ENCODE measurements at regions not wholly inside any gene's neighbourhood (a gene's known extent, or its start where the extent isn't known, plus 50 kb on each side); places are given as distances from the start of the nearest gene placed in this dataset.

DNA sequence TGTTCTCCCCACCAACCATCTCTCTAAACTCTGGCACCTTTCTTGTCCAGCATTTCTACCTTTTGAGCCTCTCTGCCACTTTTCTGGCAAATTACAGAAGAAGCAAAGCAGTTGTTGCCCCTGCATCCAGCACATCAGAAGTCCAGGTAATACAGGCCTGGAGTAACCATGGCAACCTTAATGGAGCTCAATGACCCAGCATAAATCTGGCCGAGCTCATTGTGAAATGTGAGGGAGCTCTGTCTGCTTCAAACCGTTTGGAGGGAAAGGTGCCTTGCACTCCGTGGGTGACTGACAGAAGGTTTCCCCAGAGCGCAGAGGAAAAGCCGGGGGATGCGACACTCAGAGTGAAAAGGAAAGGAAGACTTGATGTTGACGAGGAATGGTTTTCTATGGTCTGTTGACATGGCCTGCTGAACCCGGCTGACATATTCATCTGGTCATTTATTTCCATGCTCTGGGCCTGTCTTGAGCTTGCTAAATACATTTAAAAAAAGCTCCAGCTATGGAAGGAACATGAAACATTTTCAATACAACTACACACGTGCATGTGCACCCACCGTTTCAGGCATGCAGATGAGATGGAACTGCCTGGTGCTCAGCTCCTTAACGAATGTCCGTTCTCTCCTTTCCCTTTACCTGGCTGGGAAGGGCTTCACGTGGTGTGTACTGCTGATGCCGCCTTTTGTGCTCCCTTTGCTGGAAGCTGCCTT lies 74.9 kb downstream of the ADRA2A start:
- H3K4me3 ChIP-seq, result no peak overlapping the region
- H3K27ac ChIP-seq, result no peak overlapping the region
- DNase-seq (ENCODE audit: low spot score) (no peak), ATAC-seq (ENCODE audit: insufficient number of reproducible peaks, low FRiP score, low read depth) (no peak)
- H3K36me3 ChIP-seq, result no peaks in the 10 kb centered on the region
- TF ChIP-seq, protein P1, sequence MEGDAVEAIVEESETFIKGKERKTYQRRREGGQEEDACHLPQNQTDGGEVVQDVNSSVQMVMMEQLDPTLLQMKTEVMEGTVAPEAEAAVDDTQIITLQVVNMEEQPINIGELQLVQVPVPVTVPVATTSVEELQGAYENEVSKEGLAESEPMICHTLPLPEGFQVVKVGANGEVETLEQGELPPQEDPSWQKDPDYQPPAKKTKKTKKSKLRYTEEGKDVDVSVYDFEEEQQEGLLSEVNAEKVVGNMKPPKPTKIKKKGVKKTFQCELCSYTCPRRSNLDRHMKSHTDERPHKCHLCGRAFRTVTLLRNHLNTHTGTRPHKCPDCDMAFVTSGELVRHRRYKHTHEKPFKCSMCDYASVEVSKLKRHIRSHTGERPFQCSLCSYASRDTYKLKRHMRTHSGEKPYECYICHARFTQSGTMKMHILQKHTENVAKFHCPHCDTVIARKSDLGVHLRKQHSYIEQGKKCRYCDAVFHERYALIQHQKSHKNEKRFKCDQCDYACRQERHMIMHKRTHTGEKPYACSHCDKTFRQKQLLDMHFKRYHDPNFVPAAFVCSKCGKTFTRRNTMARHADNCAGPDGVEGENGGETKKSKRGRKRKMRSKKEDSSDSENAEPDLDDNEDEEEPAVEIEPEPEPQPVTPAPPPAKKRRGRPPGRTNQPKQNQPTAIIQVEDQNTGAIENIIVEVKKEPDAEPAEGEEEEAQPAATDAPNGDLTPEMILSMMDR (IDR thresholded peaks at IDR 0.05), result no peak
- no peaks in the 10 kb centered on the region for H3K27me3 ChIP-seq (replicated peaks; ENCODE audit: insufficient read depth)
- no peaks in the 10 kb centered on the region for H3K9me3 ChIP-seq
- H3K4me1 ChIP-seq (ENCODE audit: control insufficient read depth in 1 of 2, low read depth in 2 of 2), result no peaks in the 10 kb centered on the region

DNA sequence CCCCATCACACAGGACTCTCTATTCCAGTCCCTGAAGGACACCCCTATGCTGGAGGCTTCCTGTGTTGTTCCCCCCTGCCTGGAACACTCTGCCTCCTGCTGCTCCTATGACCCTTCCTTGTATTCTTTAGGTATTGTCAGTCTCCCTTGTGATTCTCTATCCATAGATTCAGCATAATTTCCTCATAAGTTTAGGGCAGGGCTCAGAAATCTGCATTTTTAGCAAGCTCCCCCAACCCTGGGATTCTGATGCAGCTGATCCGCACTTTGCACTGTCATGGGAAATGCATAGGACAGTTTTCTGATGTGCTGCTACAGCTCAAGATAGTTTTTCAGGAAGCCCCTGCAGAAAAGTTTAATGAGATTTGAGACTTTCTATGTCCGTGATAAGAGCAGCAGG lies 79.9 kb downstream of the ADRA2A start:
- Histone ChIP-seq H3K9me3 (no peaks in the 10 kb centered on the region), H3K36me3 (no peaks in the 10 kb centered on the region), H3K27me3 (replicated peaks; ENCODE audit: insufficient read depth) (no peaks in the 10 kb centered on the region), H3K27ac (no peak overlapping the region), H3K4me3 (no peak overlapping the region), H3K4me1 (ENCODE audit: control insufficient read depth in 1 of 2, low read depth in 2 of 2) (no peaks in the 10 kb centered on the region)
- no peak for ATAC-seq (ENCODE audit: insufficient number of reproducible peaks, low FRiP score, low read depth)
- TF ChIP-seq, protein P1 (IDR thresholded peaks at IDR 0.05), result no peak
- DNase-seq (ENCODE audit: low spot score), result no peak

DNA sequence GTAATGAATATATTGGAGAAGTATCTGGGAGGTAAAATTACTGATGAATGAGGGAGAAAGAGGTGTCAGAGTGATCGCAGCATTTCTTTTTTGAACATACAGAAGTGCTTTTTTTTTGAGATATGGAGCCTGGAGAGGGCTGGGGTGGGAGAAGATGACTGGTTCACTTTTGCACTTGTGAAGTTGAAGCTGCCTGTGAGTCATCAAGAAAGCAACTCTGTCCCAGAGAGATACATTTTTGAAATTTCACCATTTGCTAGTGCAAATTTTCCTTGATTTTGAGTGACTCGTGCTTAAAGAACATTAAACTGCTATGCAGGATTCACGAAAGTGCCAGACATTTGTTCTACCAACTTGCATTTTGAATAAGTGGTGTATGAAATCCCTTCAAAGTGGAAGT lies 81.8 kb downstream of the ADRA2A start:
- ATAC-seq (ENCODE audit: insufficient number of reproducible peaks, low FRiP score, low read depth) (no peak), DNase-seq (ENCODE audit: low spot score) (no peak)
- no peaks in the 10 kb centered on the region for H3K9me3 ChIP-seq

DNA sequence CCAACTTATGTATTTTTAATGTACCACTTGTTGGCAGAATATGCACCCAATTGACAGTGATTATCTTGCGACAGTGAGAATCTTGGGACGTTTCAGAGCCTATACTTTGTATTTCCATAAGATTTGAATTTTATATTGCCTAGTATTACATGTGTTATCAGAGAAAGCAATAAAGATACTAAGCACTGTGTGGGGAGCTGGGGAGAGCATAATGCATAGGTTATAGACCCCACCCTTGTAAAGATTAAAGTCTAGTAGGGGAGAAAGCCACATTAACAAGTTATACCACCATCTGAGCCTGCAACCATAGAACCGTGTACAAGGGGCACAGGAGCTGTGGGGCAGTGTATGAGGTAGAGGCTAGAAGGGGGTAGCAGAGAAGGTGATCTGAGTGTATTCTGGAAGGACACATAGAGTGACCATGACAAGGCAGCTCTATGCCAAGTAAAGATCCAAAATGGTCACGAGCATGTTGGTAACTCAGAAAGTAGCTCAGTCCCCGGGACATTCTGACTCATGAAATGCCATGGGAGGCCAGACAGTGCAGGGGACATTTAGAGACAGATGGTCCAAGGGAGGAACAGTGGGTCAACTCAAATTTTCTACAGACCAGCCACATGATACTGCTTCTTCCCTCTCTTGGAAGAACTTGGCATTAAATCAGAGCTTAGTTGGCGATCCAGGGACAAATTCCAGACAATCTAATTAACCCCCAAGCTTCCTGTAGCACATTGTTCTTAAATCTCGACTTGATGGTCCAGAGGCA lies 84.5 kb downstream of the ADRA2A start:
- TF ChIP-seq, protein P1 (IDR thresholded peaks at IDR 0.05), result no peak
- Histone ChIP-seq H3K9me3 (no peaks in the 10 kb centered on the region), H3K27me3 (replicated peaks; ENCODE audit: insufficient read depth) (no peaks in the 10 kb centered on the region), H3K4me1 (ENCODE audit: control insufficient read depth in 1 of 2, low read depth in 2 of 2) (no peaks in the 10 kb centered on the region), H3K4me3 (no peak overlapping the region), H3K36me3 (no peaks in the 10 kb centered on the region), H3K27ac (no peak overlapping the region)
- DNase-seq (ENCODE audit: low spot score) (no peak), ATAC-seq (ENCODE audit: insufficient number of reproducible peaks, low FRiP score, low read depth) (no peak)

More for the DNA sequence above, 81.8 kb downstream of the ADRA2A start:
- Histone ChIP-seq H3K4me3 (no peak overlapping the region), H3K36me3 (no peaks in the 10 kb centered on the region), H3K27me3 (replicated peaks; ENCODE audit: insufficient read depth) (no peaks in the 10 kb centered on the region), H3K27ac (no peak overlapping the region), H3K4me1 (ENCODE audit: control insufficient read depth in 1 of 2, low read depth in 2 of 2) (no peaks in the 10 kb centered on the region)
- TF ChIP-seq, protein P1 (IDR thresholded peaks at IDR 0.05), result no peak

DNA sequence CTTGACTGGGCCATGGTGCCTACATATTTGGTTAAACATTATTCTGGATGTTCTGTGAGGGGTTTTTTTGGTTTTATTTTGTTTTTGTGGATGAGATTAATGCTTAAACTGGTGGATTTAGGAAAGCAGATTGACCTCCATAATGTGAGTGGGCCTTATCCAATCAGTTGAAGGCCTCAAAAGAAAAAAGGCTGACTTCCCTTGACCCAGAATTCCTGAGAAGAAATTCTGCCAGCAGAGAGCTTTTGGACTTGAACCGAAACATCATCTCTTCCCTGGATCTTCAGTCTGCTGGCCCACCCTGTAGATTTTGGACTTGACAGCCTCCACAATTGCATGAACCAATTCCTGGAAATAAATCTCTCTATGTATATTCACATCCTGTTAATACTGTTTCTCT lies 94.4 kb downstream of the ADRA2A start:
- Histone ChIP-seq H3K36me3 (no peaks in the 10 kb centered on the region), H3K9me3 (no peaks in the 10 kb centered on the region), H3K4me1 (ENCODE audit: control insufficient read depth in 1 of 2, low read depth in 2 of 2) (no peaks in the 10 kb centered on the region), H3K4me3 (no peak overlapping the region), H3K27ac (no peak overlapping the region), H3K27me3 (replicated peaks; ENCODE audit: insufficient read depth) (no peaks in the 10 kb centered on the region)
- no peak for ATAC-seq (ENCODE audit: insufficient number of reproducible peaks, low FRiP score, low read depth)
- DNase-seq (ENCODE audit: low spot score), result no peak
- TF ChIP-seq, protein P1 (IDR thresholded peaks at IDR 0.05), result no peak
